H9 (cell line): ENCODE measurements at regions not wholly inside any gene's neighbourhood (a gene's known extent, or its start where the extent isn't known, plus 50 kb on each side); places are given as distances from the start of the nearest gene placed in this dataset.

ENCODE experiments used
- DNase-seq: peaks from one replicate; pipeline ENCODE4 v3.0.0-alpha.2; 2017
- H2AFZ ChIP-seq: one replicate; pipeline ENCODE4 v1.6.1; 2013; ENCODE audit warnings: mild to moderate bottlenecking, low read length, control low read depth, moderate library complexity
- H2AK5ac ChIP-seq: 2 replicates; pipeline ENCODE4 v1.6.1; 2013; ENCODE audit warnings: low read length, control low read depth, mixed read lengths; ENCODE audit not compliant: insufficient read length
- H2BK120ac ChIP-seq: one replicate; pipeline ENCODE4 v1.6.1; 2013; ENCODE audit warnings: low read depth, mild to moderate bottlenecking, low read length, control low read depth, inconsistent platforms; ENCODE audit not compliant: poor library complexity, severe bottlenecking
- H2BK12ac ChIP-seq: 2 replicates; pipeline ENCODE4 v1.6.1; 2013; ENCODE audit warnings: low read length, control low read depth, mixed read lengths, low read depth; ENCODE audit not compliant: insufficient read length
- H2BK15ac ChIP-seq: 2 replicates; pipeline ENCODE4 v1.6.1; 2013; ENCODE audit warnings: low read depth, low read length, control low read depth
- H2BK20ac ChIP-seq: one replicate; pipeline ENCODE4 v1.6.1; 2013; ENCODE audit warnings: low read depth, mild to moderate bottlenecking, low read length, control low read depth, inconsistent platforms; ENCODE audit not compliant: poor library complexity, severe bottlenecking
- H2BK5ac ChIP-seq: 2 replicates; pipeline ENCODE4 v1.6.1; 2013; ENCODE audit warnings: low read length, control low read depth, mixed read lengths; ENCODE audit not compliant: insufficient read length
- H3K14ac ChIP-seq: 2 replicates; pipeline ENCODE4 v1.6.1; 2013; ENCODE audit warnings: low read length, control low read depth; ENCODE audit not compliant: insufficient read depth
- H3K18ac ChIP-seq: 2 replicates; pipeline ENCODE4 v1.6.1; 2013; ENCODE audit warnings: low read depth, mild to moderate bottlenecking, mixed read lengths, low read length, control low read depth; ENCODE audit not compliant: insufficient read length
- H3K23ac ChIP-seq: 2 replicates; pipeline ENCODE4 v1.6.1; 2013; ENCODE audit warnings: low read length, control low read depth, mixed read lengths, low read depth; ENCODE audit not compliant: insufficient read length
- H3K23me2 ChIP-seq: 2 replicates; pipeline ENCODE4 v1.6.1; 2013; ENCODE audit warnings: low read depth, mild to moderate bottlenecking, mixed read lengths, low read length, control low read depth; ENCODE audit not compliant: insufficient read length, poor library complexity, severe bottlenecking
- H3K27ac ChIP-seq: 2 replicates; pipeline ENCODE4 v1.5.1; 2013; ENCODE audit warnings: low read length, control low read depth, mixed read lengths, low read depth; ENCODE audit not compliant: insufficient read length
- H3K27me3 ChIP-seq: 2 replicates; pipeline ENCODE4 v1.6.1; 2013; ENCODE audit warnings: low read length, control low read depth, inconsistent platforms; ENCODE audit not compliant: insufficient read depth
- H3K4ac ChIP-seq: 2 replicates; pipeline ENCODE4 v1.6.1; 2013; ENCODE audit warnings: low read depth, mild to moderate bottlenecking, control low read depth, inconsistent platforms, low read length, moderate library complexity
- H3K4me1 ChIP-seq: 2 replicates; pipeline ENCODE4 v1.6.1; 2013; ENCODE audit warnings: low read length, control low read depth, inconsistent platforms; ENCODE audit not compliant: insufficient read depth
- H3K4me2 ChIP-seq: 2 replicates; pipeline ENCODE4 v1.6.1; 2013; ENCODE audit warnings: low read length, control low read depth, mixed read lengths; ENCODE audit not compliant: insufficient read length, insufficient read depth
- H3K56ac ChIP-seq: 2 replicates; pipeline ENCODE4 v1.6.1; 2013; ENCODE audit warnings: low read depth, mild to moderate bottlenecking, mixed read lengths, low read length, control low read depth; ENCODE audit not compliant: insufficient read length
- H3K79me1 ChIP-seq: 2 replicates; pipeline ENCODE4 v1.6.1; 2013; ENCODE audit warnings: low read depth, mild to moderate bottlenecking, moderate library complexity, low read length, control low read depth, inconsistent platforms; ENCODE audit not compliant: insufficient read depth, poor library complexity, severe bottlenecking
- H3K79me2 ChIP-seq: 2 replicates; pipeline ENCODE4 v1.6.1; 2013; ENCODE audit warnings: low read length, control low read depth, inconsistent platforms; ENCODE audit not compliant: insufficient read depth
- H3K9ac ChIP-seq: 2 replicates; pipeline ENCODE4 v1.6.1; 2013; ENCODE audit warnings: low read length, control low read depth, mixed read lengths; ENCODE audit not compliant: insufficient read length; ENCODE audit errors: extremely low read depth
- H3K9me3 ChIP-seq: one replicate; pipeline ENCODE4 v1.6.1; 2013; ENCODE audit warnings: low read depth, low read length, inconsistent platforms; ENCODE audit not compliant: control insufficient read depth
- H3T11ph ChIP-seq: one replicate; pipeline ENCODE4 v1.6.1; 2013; ENCODE audit warnings: mild to moderate bottlenecking, low read length, control low read depth, inconsistent platforms
- H4K20me1 ChIP-seq: one replicate; pipeline ENCODE4 v1.6.1; 2013; ENCODE audit not compliant: control insufficient read depth, insufficient read length, insufficient read depth
- H4K5ac ChIP-seq: 2 replicates; pipeline ENCODE4 v1.6.1; 2013; ENCODE audit warnings: low read depth, mild to moderate bottlenecking, mixed read lengths, low read length, control low read depth; ENCODE audit not compliant: insufficient read length
- H4K8ac ChIP-seq: replicated peaks from 2 replicates; pipeline ENCODE4 v1.6.1; 2013; ENCODE audit warnings: low read length, control low read depth, mixed read lengths, low read depth; ENCODE audit not compliant: insufficient read length
- H4K91ac ChIP-seq: 2 replicates; pipeline ENCODE4 v1.6.1; 2013; ENCODE audit warnings: low read depth, mild to moderate bottlenecking, moderate library complexity, mixed read lengths, low read length, control low read depth; ENCODE audit not compliant: insufficient read length
- H3K27ac Mint-ChIP-seq, 3 experiments: 2 replicates in 2 of 3; 3 replicates in 1 of 3; pipeline ENCODE4 v1.8.0; 2020 to 2021; ENCODE audit warnings: mixed read lengths in 3 of 3, mild to moderate bottlenecking in 1 of 3, moderate library complexity in 1 of 3
- H3K27me3 Mint-ChIP-seq: 2 replicates; pipeline ENCODE4 v1.8.0; 2021; ENCODE audit warnings: low read depth, mild to moderate bottlenecking, moderate library complexity, mixed read lengths
- H3K36me3 Mint-ChIP-seq, 3 experiments: 2 replicates in 2 of 3; 3 replicates in 1 of 3; pipeline ENCODE4 v1.8.0; 2020 to 2021; ENCODE audit warnings: low read depth in 3 of 3, mixed read lengths in 3 of 3; ENCODE audit not compliant: insufficient read depth in 1 of 3
- H3K4me1 Mint-ChIP-seq, 2 experiments: 2 replicates each; pipeline ENCODE4 v1.8.0; 2020; ENCODE audit warnings: mixed read lengths in 2 of 2
- H3K4me3 Mint-ChIP-seq, 2 experiments: 2 replicates in 1 of 2; 3 replicates in 1 of 2; pipeline ENCODE4 v1.8.0; 2020 to 2021; ENCODE audit warnings: mild to moderate bottlenecking in 2 of 2, mixed read lengths in 2 of 2, moderate library complexity in 1 of 2
- H3K9me3 Mint-ChIP-seq, 2 experiments: 2 replicates in 1 of 2; 3 replicates in 1 of 2; pipeline ENCODE4 v1.8.0; 2020; ENCODE audit warnings: mild to moderate bottlenecking in 2 of 2, mixed read lengths in 2 of 2, moderate library complexity in 1 of 2
- WGBS: extraction: QIAGEN DNeasy Blood & Tissue Kit; methylation state at CpG from one replicate; pipeline ENCODE4 v1.1.7; 2013; ENCODE audit warnings: missing lambda C conversion rate, low lambda C conversion rate, mixed read lengths; ENCODE audit not compliant: insufficient read length; ENCODE audit errors: extremely low coverage; 5-methylcytosine and 5-hydroxymethylcytosine counted together
- TF ChIP-seq, protein P1 (sequence below): fragments of 200-600 bp; sonication (generic); conservative IDR thresholded peaks from 3 replicates; pipeline ENCODE4 v1.8.0; 2021; ENCODE audit warnings: antibody characterized with exemption, mild to moderate bottlenecking

GRCh38 chr2:19046986-19047780, 311.2 kb downstream of the OSR1 start:
- no peak overlapping the region for H2BK20ac ChIP-seq
- Mint-ChIP-seq H3K36me3 (no peaks in the 10 kb centered on the region), H3K4me3 (no peak overlapping the region), H3K9me3 (no peaks in the 10 kb centered on the region), H3K27ac (peak overlapping the region in 2 of 3 experiments; percentile 11 to 49; a peak in 3 of 7 replicates), H3K27me3 (no peaks in the 10 kb centered on the region), H3K4me1 (peaks cover 0 to 8% of the 10 kb centered on the region in 2 experiments; a peak in 3 of 4 replicates)
- no peaks in the 10 kb centered on the region for H3K4me1 ChIP-seq
- no peak overlapping the region for H3K23ac ChIP-seq
- H3K4ac ChIP-seq: no peak overlapping the region
- no peak overlapping the region for H4K91ac ChIP-seq
- no peaks in the 10 kb centered on the region for H3K23me2 ChIP-seq
- no peak overlapping the region for H4K5ac ChIP-seq
- no peak overlapping the region for H4K8ac ChIP-seq
- no peak overlapping the region for H3K18ac ChIP-seq
- no peak overlapping the region for H2BK12ac ChIP-seq
- H3K56ac ChIP-seq: no peak overlapping the region
- no peak overlapping the region for H3K14ac ChIP-seq
- H2BK15ac ChIP-seq: no peak overlapping the region
- DNase-seq: no peak
- no peak overlapping the region for H3K27ac ChIP-seq
- WGBS: no CpG with 5 or more reads among the region's 4 CpGs
- TF ChIP-seq, protein P1, sequence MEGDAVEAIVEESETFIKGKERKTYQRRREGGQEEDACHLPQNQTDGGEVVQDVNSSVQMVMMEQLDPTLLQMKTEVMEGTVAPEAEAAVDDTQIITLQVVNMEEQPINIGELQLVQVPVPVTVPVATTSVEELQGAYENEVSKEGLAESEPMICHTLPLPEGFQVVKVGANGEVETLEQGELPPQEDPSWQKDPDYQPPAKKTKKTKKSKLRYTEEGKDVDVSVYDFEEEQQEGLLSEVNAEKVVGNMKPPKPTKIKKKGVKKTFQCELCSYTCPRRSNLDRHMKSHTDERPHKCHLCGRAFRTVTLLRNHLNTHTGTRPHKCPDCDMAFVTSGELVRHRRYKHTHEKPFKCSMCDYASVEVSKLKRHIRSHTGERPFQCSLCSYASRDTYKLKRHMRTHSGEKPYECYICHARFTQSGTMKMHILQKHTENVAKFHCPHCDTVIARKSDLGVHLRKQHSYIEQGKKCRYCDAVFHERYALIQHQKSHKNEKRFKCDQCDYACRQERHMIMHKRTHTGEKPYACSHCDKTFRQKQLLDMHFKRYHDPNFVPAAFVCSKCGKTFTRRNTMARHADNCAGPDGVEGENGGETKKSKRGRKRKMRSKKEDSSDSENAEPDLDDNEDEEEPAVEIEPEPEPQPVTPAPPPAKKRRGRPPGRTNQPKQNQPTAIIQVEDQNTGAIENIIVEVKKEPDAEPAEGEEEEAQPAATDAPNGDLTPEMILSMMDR: no peak
- no peaks in the 10 kb centered on the region for H3K79me1 ChIP-seq
- H2AK5ac ChIP-seq: no peak overlapping the region
- no peaks in the 10 kb centered on the region for H4K20me1 ChIP-seq
- H2BK120ac ChIP-seq: no peak overlapping the region
- H3T11ph ChIP-seq: no peak overlapping the region
- H2AFZ ChIP-seq: no peak overlapping the region
- H3K9me3 ChIP-seq: no peaks in the 10 kb centered on the region
- H2BK5ac ChIP-seq: no peak overlapping the region
- H3K9ac ChIP-seq: no peak overlapping the region
- no peak overlapping the region for H3K4me2 ChIP-seq
- H3K27me3 ChIP-seq: no peaks in the 10 kb centered on the region
- no peaks in the 10 kb centered on the region for H3K79me2 ChIP-seq
